Glutamatergic neuron (in vitro differentiated cells): ENCODE measurements at regions not wholly inside any gene's neighbourhood (a gene's known extent, or its start where the extent isn't known, plus 50 kb on each side); places are given as distances from the start of the nearest gene placed in this dataset.

Experiments used
- DNase-seq: peaks from one replicate; pipeline ENCODE4 v3.0.0; 2022
- H3K27ac Mint-ChIP-seq: one replicate; pipeline ENCODE4 v1.8.0; 2020; ENCODE audit warnings: mild to moderate bottlenecking, mixed read lengths, inconsistent platforms; ENCODE audit not compliant: unreplicated experiment
- H3K27me3 Mint-ChIP-seq: one replicate; pipeline ENCODE4 v1.8.0; 2020; ENCODE audit warnings: mild to moderate bottlenecking, moderate library complexity, mixed read lengths, inconsistent platforms; ENCODE audit not compliant: unreplicated experiment
- H3K36me3 Mint-ChIP-seq: one replicate; pipeline ENCODE4 v1.8.0; 2020; ENCODE audit warnings: mild to moderate bottlenecking, mixed read lengths, inconsistent platforms; ENCODE audit not compliant: unreplicated experiment
- H3K4me1 Mint-ChIP-seq: one replicate; pipeline ENCODE4 v1.8.0; 2020; ENCODE audit warnings: mild to moderate bottlenecking, low read depth, mixed read lengths, inconsistent platforms; ENCODE audit not compliant: unreplicated experiment
- H3K4me3 Mint-ChIP-seq: one replicate; pipeline ENCODE4 v1.8.0; 2020; ENCODE audit warnings: mild to moderate bottlenecking, mixed read lengths, inconsistent platforms; ENCODE audit not compliant: unreplicated experiment
- H3K9me3 Mint-ChIP-seq: one replicate; pipeline ENCODE4 v1.8.0; 2020; ENCODE audit warnings: mild to moderate bottlenecking, moderate library complexity, mixed read lengths, inconsistent platforms; ENCODE audit not compliant: unreplicated experiment
- TF ChIP-seq, protein P1 (sequence below): fragments of 200-600 bp; sonication (generic); IDR thresholded peaks from one replicate; pipeline ENCODE4 v1.5.0; 2021; ENCODE audit not compliant: partially characterized antibody, unreplicated experiment

DNA sequence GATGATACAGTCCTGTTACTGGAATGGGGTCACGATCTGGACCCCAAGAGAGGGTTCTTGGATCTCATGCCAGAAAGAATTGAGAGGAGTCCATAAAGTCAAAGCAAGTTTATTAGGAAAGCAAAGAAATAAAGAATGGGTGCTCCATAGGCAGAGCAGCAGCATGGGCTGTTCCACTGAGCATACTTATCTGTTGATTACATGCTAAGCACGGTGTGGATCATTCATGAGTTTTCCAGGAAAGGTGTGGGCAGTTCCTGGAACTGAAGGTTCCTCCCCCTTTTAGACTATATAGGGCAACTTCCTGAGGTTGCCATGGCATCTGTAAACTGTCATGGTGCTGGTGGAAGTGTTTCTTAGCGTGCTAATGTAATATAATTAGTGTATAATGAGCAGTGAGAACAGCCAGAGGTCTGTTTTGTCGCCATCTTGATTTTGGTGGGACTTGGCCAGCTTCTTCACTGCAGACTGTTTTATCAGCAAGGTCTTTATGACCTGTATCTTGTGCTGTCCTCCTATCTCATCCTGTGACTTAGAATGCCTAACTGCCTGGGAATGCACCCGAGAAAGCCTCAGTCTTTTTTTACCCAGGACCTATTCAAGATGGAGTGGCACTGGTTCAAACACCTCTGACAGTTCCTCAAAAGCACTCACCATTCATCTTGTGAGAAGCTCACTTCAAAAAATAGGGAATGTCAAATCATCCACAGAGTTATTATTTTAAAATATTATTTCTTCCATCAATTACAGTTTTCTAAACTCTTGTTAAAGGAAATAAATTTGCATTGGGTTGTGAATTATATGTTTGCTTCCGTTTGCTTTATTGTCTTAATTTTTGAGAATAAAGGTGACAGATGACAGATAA is 1358.8 kb upstream of the TMEM132C start:
- TF ChIP-seq, protein P1, sequence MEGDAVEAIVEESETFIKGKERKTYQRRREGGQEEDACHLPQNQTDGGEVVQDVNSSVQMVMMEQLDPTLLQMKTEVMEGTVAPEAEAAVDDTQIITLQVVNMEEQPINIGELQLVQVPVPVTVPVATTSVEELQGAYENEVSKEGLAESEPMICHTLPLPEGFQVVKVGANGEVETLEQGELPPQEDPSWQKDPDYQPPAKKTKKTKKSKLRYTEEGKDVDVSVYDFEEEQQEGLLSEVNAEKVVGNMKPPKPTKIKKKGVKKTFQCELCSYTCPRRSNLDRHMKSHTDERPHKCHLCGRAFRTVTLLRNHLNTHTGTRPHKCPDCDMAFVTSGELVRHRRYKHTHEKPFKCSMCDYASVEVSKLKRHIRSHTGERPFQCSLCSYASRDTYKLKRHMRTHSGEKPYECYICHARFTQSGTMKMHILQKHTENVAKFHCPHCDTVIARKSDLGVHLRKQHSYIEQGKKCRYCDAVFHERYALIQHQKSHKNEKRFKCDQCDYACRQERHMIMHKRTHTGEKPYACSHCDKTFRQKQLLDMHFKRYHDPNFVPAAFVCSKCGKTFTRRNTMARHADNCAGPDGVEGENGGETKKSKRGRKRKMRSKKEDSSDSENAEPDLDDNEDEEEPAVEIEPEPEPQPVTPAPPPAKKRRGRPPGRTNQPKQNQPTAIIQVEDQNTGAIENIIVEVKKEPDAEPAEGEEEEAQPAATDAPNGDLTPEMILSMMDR: no peak
- peaks cover 6% of the 10 kb centered on the region for H3K9me3 Mint-ChIP-seq
- peaks cover 4% of the 10 kb centered on the region for H3K36me3 Mint-ChIP-seq
- no peak overlapping the region for H3K4me3 Mint-ChIP-seq
- peaks cover 3% of the 10 kb centered on the region for H3K27me3 Mint-ChIP-seq
- H3K4me1 Mint-ChIP-seq: no peaks in the 10 kb centered on the region
- H3K27ac Mint-ChIP-seq: no peak overlapping the region
- DNase-seq: no peak

DNA sequence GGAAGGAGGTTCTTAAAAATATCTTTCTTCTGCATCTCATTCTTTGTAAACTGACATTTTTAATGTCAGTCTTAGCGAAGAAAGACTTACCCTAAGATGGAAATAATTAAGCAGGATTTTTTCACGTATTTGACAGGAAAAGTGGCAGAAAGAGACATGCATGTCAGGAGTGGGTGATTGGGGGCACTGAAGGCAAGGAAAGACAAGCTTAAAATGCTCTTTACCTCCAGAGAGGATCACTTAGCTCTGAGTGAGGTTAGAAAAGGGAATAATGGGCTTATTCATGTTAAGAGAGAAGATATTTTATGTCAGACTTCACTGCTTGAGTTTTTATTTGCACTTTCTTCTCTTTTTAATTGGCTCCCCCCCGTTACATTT is 1358.2 kb upstream of the TMEM132C start:
- peaks cover 4% of the 10 kb centered on the region for H3K36me3 Mint-ChIP-seq
- no peaks in the 10 kb centered on the region for H3K4me1 Mint-ChIP-seq
- H3K27me3 Mint-ChIP-seq: peaks cover 3% of the 10 kb centered on the region
- H3K4me3 Mint-ChIP-seq: no peak overlapping the region
- TF ChIP-seq, protein P1: no peak
- DNase-seq: no peak
- peaks cover 6% of the 10 kb centered on the region for H3K9me3 Mint-ChIP-seq
- H3K27ac Mint-ChIP-seq: no peak overlapping the region

DNA sequence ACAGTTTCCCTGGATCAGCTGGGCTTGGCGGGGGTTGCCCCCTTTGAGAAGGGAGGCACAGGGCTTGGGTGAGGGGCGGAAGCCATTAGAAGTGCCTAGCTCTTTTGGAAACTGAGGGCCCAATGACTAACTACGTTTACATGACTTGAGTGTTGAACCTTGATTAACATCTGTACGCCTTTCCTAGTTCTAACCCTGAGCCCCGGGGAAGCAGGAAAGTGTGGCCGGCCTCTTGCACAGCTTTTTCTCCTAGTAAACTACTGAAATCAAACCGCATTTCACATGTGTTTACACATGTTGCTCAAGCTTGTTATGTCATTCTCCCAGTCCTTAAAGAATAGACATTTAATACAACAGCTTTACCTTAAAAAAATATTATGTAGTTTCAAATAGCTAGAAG is 1356.4 kb upstream of the TMEM132C start:
- no peak for DNase-seq
- Mint-ChIP-seq H3K4me3 (no peak overlapping the region), H3K9me3 (peaks cover 4% of the 10 kb centered on the region), H3K27ac (no peak overlapping the region), H3K27me3 (peaks cover 3% of the 10 kb centered on the region), H3K4me1 (no peaks in the 10 kb centered on the region), H3K36me3 (peaks cover 2% of the 10 kb centered on the region)
- TF ChIP-seq, protein P1: no peak

DNA sequence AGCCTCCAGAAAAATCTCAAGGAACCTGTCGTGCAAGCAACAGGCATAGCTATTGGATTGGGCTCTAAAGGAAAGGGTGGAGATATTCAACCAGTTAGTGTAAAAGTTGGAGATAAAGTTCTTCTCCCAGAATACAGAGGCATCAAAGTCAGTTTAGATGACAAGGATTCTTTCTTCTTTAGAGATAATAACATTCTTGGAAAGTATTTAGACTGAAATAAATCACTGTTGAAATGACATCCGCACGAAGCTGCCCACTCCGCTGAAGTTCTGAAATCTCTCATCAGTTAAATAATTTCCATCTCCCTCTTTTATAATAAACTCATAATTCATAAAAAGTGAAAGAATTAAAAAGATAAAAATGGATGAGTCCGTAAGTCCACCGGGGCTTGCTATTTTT is 1354.9 kb upstream of the TMEM132C start:
- Mint-ChIP-seq H3K9me3 (peaks cover 4% of the 10 kb centered on the region), H3K36me3 (no peaks in the 10 kb centered on the region), H3K4me3 (no peak overlapping the region), H3K4me1 (no peaks in the 10 kb centered on the region), H3K27me3 (no peaks in the 10 kb centered on the region), H3K27ac (no peak overlapping the region)
- TF ChIP-seq, protein P1: no peak
- DNase-seq: no peak

DNA sequence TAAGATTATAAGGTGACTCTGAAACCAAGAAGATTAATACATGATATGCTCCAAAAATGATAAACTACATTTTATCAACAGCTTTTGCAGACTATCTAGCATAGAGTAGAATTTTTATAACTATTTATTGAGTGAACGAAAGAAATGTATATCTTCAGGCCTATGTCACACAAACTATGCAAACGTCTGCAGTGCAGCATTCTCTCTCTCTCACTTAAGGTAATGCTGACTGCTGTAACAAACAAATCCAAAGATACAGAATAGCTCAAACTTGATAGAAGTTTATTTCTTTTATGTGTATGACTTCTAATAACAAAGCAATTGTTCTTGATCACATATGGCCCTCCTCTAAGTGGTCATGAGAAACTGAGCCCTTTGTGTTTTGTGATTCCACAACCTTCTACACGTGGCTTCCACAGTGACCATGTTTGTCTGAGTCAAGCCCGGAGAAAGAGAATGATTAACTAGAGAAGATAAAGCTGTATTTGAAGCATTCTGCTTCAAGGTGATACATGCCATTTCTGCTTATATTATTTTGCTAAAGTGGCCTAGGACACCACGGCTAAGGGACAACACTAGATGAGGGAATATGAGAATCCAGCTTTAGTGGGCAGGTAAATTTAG is 1352.7 kb upstream of the TMEM132C start:
- no peaks in the 10 kb centered on the region for H3K4me1 Mint-ChIP-seq
- DNase-seq: no peak
- H3K27me3 Mint-ChIP-seq: no peaks in the 10 kb centered on the region
- H3K9me3 Mint-ChIP-seq: peaks cover 1% of the 10 kb centered on the region
- no peaks in the 10 kb centered on the region for H3K36me3 Mint-ChIP-seq
- TF ChIP-seq, protein P1: no peak
- no peak overlapping the region for H3K4me3 Mint-ChIP-seq
- no peak overlapping the region for H3K27ac Mint-ChIP-seq
